ENCODE measurements at regions not wholly inside any gene's neighbourhood (a gene's known extent, or its start where the extent isn't known, plus 50 kb on each side); places are given as distances from the start of the nearest gene placed in this dataset.
"Not testable (repeated sequence)": the region's sequence is repeated elsewhere in the genome, so short reads cannot be mapped to it uniquely, and the experiment has no call there.

GRCh38 chr14:48275301-48275700 is 599.9 kb upstream of the MDGA2 start:
- TF ChIP-seq ZFX (IDR thresholded peaks at IDR 0.05): no peak
- TF ChIP-seq, protein P1, sequence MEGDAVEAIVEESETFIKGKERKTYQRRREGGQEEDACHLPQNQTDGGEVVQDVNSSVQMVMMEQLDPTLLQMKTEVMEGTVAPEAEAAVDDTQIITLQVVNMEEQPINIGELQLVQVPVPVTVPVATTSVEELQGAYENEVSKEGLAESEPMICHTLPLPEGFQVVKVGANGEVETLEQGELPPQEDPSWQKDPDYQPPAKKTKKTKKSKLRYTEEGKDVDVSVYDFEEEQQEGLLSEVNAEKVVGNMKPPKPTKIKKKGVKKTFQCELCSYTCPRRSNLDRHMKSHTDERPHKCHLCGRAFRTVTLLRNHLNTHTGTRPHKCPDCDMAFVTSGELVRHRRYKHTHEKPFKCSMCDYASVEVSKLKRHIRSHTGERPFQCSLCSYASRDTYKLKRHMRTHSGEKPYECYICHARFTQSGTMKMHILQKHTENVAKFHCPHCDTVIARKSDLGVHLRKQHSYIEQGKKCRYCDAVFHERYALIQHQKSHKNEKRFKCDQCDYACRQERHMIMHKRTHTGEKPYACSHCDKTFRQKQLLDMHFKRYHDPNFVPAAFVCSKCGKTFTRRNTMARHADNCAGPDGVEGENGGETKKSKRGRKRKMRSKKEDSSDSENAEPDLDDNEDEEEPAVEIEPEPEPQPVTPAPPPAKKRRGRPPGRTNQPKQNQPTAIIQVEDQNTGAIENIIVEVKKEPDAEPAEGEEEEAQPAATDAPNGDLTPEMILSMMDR (conservative IDR thresholded peaks at IDR 0.05): no peak
- H3K27ac ChIP-seq: no peak overlapping the region

DNA sequence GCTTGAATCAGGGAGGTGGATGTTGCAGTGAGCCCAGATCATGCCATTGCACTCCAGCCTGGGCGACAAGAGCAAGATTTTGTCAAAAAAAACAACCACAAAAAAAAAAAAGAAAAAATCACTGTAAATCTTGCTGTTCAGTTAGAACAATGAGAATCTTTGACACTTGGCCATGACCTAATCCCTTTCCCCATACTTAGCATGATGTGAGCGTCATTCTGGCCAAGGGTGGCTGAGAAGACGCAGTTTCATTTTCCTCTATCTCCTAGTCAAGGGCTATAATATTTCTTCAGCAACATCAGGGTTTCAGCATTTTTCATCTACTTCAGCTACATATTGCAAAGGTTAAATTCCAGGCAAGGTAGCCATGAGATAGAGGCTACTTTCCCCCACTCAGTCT is 599.4 kb upstream of the MDGA2 start:
- no peak overlapping the region for H3K27ac ChIP-seq
- TF ChIP-seq, protein P1 (conservative IDR thresholded peaks at IDR 0.05): no peak
- TF ChIP-seq ZFX (IDR thresholded peaks at IDR 0.05): no peak

DNA sequence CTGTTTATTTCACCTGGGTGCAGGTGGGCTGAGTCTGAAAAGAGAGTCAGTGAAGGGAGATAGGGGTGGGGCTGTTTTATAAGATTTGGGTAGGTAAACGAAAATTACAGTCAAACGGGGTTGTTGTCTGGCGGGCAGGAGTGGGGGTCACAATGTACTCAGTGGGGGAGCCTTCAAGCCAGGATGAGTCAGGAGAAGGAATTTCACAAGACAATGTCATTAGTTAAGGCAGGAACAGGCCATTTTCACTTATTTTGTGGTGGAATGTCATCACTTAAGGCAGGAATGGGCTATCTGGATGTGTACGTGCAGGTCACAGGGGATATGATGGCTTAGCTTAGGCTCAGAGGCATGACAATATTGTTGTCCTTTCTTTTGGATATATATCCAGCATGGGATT is 592.5 kb upstream of the MDGA2 start:
- H3K27ac ChIP-seq: not testable (repeated sequence)

DNA sequence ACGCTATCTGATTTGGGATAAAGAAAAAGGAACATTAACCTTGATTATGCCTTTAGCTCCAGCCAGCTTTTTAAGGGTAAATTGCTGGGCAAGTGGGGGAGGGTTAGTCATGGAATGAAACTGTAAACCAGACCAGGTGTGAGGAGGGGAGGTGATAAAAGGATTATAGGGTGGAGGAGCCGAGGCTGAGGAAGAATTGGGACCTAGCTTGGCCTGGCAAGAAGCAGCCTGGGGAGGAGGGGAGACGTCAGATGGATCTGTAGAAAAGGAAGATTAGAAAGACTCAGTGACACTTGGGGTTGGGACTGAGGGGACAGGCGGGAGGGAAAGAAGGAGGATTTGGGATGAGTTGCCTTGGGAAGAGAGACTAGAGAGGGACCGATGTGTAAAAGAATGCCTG is 590.8 kb upstream of the MDGA2 start:
- H3K27ac ChIP-seq: not testable (repeated sequence)

GRCh38 chr14:48261436-48261835 is 586.0 kb upstream of the MDGA2 start:
- TF ChIP-seq, protein P1 (conservative IDR thresholded peaks at IDR 0.05): no peak
- H3K27ac ChIP-seq: no peak overlapping the region

DNA sequence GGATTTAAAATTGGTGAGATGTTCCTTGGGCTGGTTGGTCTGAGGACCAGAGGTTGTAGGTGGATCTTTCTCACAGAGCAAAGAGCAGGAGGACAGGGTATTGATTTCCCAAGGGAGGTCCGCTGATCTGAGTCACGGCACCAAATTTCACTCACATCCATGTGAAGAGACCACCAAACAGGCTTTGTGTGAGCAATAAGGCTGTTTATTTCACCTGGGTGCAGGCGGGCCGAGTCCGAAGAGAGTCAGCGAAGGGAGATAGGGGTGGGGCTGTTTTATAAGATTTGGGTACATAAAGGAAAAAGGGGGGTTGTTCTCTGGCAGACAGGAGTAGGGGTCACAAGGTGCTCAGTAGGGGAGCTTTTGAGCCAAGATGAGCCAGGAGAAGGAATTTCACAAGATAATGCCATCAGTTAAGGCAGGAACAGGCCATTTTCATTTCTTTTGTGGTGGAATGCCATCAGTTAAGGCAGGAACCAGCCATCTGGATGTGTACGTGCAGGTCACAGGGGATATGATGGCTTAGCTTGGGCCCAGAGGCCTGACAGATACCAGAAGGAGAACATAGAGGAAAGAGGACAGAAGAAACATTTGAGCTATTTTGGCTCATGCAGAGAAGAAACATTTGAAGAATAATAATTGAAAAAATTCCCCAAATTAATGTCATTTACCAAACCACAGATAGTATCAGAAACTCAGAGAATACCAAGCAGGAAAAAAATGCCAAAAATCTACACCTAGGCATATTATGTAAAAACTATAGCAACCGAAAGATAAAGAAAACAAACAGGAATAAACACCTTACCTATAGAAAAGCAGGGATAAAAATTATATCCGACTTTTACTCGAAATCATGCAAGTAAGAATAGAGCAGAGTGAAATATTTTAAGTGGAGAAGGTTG is 585.2 kb upstream of the MDGA2 start:
- not testable (repeated sequence) for H3K27ac ChIP-seq

DNA sequence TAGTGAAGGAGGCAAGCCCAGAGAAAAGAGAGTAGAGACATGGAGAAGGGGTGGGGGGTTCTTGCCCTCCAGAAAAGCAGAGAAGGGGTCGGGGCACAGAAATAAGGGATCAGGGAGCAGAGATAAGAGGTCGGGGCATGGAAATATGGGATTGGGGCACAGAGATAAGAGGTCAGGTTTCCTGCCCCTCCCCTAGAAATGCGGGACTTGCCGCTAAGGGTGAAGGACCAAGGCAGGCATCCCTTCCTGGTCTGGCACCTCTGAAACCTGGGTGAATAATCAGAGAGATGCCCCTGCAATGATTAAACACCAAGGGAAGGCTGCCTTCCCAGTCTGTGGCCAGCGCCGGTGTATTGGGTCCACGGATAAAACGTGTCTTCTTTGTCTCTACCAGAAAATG is 584.5 kb upstream of the MDGA2 start:
- not testable (repeated sequence) for H3K27ac ChIP-seq

GRCh38 chr14:48259232-48259631 is 583.8 kb upstream of the MDGA2 start:
- not testable (repeated sequence) for H3K27ac ChIP-seq

GRCh38 chr14:48258703-48259102 is 583.3 kb upstream of the MDGA2 start:
- H3K27ac ChIP-seq: not testable (repeated sequence)

- no peak for TF ChIP-seq ZFX (IDR thresholded peaks at IDR 0.05)
- TF ChIP-seq, protein P1 (conservative IDR thresholded peaks at IDR 0.05): no peak
These were observed 577.6 kb upstream of the MDGA2 start for GRCh38 chr14:48253020-48253419.

GRCh38 chr14:48251290-48251689 is 575.9 kb upstream of the MDGA2 start:
- no peak overlapping the region for H3K27ac ChIP-seq
- no peak for TF ChIP-seq ZFX (IDR thresholded peaks at IDR 0.05)
- TF ChIP-seq, protein P1 (conservative IDR thresholded peaks at IDR 0.05): no peak

More at GRCh38 chr14:48253020-48253419, 577.6 kb upstream of the MDGA2 start:
- H3K27ac ChIP-seq: no peak overlapping the region

Measured in C4-2B (cell line).